GM19238 (cell line): ENCODE measurements at regions not wholly inside any gene's neighbourhood (a gene's known extent, or its start where the extent isn't known, plus 50 kb on each side); places are given as distances from the start of the nearest gene placed in this dataset.
"Not testable (repeated sequence)": the region's sequence is repeated elsewhere in the genome, so short reads cannot be mapped to it uniquely, and the experiment has no call there.

ENCODE experiments used
- DNase-seq: peaks from one replicate; pipeline ENCODE4 v3.0.0; 2011; ENCODE audit warnings: low spot score; ENCODE audit not compliant: insufficient read length

- no peak for DNase-seq
These were observed 424.6 kb upstream of the GBE1 start for GRCh38 chr3:82186017-82186416.

GRCh38 chr3:82179291-82179690 lies 417.8 kb upstream of the GBE1 start:
- DNase-seq = no peak

- no peak for DNase-seq
These were observed 416.8 kb upstream of the GBE1 start for GRCh38 chr3:82178291-82178690.

- no peak for DNase-seq
These were observed 416.3 kb upstream of the GBE1 start for GRCh38 chr3:82177774-82178173.

- no peak for DNase-seq
These were observed 403.8 kb upstream of the GBE1 start for GRCh38 chr3:82165266-82165665.

- DNase-seq = no peak
These were observed 402.6 kb upstream of the GBE1 start for GRCh38 chr3:82163907-82164520.

- no peak for DNase-seq
These were observed 396.5 kb upstream of the GBE1 start for GRCh38 chr3:82157952-82158351.

- not testable (repeated sequence) for DNase-seq
These were observed 392.4 kb upstream of the GBE1 start for GRCh38 chr3:82153892-82154291.

- DNase-seq = no peak
These were observed 384.3 kb upstream of the GBE1 start for GRCh38 chr3:82145742-82146141.

- DNase-seq = no peak
These were observed 383.4 kb upstream of the GBE1 start for GRCh38 chr3:82144811-82145210.

- DNase-seq = no peak
These were observed 382.4 kb upstream of the GBE1 start for GRCh38 chr3:82143661-82144412.

- no peak for DNase-seq
These were observed 380.1 kb upstream of the GBE1 start for GRCh38 chr3:82141592-82141991.

GRCh38 chr3:82137861-82138260 lies 376.4 kb upstream of the GBE1 start:
- DNase-seq = no peak

GRCh38 chr3:82137050-82137449 lies 375.6 kb upstream of the GBE1 start:
- no peak for DNase-seq

GRCh38 chr3:82133070-82133606 lies 371.7 kb upstream of the GBE1 start:
- DNase-seq = peak; percentile 10

GRCh38 chr3:82132210-82133069 lies 371.0 kb upstream of the GBE1 start:
- DNase-seq = no peak

- no peak for DNase-seq
These were observed 368.6 kb upstream of the GBE1 start for GRCh38 chr3:82130046-82130445.

- DNase-seq = no peak
These were observed 367.9 kb upstream of the GBE1 start for GRCh38 chr3:82129221-82129801.

GRCh38 chr3:82128271-82128670 lies 366.8 kb upstream of the GBE1 start:
- DNase-seq = no peak

GRCh38 chr3:82122554-82123345 lies 361.3 kb upstream of the GBE1 start:
- DNase-seq = no peak

- no peak for DNase-seq
These were observed 353.1 kb upstream of the GBE1 start for GRCh38 chr3:82114589-82114988.
